ENCODE measurements at regions not wholly inside any gene's neighbourhood (a gene's known extent, or its start where the extent isn't known, plus 50 kb on each side); places are given as distances from the start of the nearest gene placed in this dataset.

GRCh38 chr4:108270466-108271450 is 102.0 kb upstream of the LEF1 start:
- no peaks in the 10 kb centered on the region for H3K36me3 ChIP-seq
- H3K9me3 ChIP-seq: no peaks in the 10 kb centered on the region
- no peaks in the 10 kb centered on the region for H3K27me3 ChIP-seq
- no peak overlapping the region for H3K4me3 ChIP-seq
- no peaks in the 10 kb centered on the region for H3K4me1 ChIP-seq
- TF ChIP-seq CTCF (IDR thresholded peaks at IDR 0.05) (no peak), POLR2A (IDR thresholded peaks at IDR 0.05) (no peak)
- no peak for DNase-seq
- H3K27ac ChIP-seq: no peak overlapping the region

- H3K27me3 ChIP-seq: no peaks in the 10 kb centered on the region
- H3K4me1 ChIP-seq: no peaks in the 10 kb centered on the region
- no peak for DNase-seq
- H3K4me3 ChIP-seq: no peak overlapping the region
- no peak overlapping the region for H3K27ac ChIP-seq
- no peak for TF ChIP-seq POLR2A (IDR thresholded peaks at IDR 0.05)
- no peak for TF ChIP-seq CTCF (IDR thresholded peaks at IDR 0.05)
- H3K9me3 ChIP-seq: no peaks in the 10 kb centered on the region
- H3K36me3 ChIP-seq: no peaks in the 10 kb centered on the region
Observed at GRCh38 chr4:108264693-108265092, 96.0 kb upstream of the LEF1 start.

DNA sequence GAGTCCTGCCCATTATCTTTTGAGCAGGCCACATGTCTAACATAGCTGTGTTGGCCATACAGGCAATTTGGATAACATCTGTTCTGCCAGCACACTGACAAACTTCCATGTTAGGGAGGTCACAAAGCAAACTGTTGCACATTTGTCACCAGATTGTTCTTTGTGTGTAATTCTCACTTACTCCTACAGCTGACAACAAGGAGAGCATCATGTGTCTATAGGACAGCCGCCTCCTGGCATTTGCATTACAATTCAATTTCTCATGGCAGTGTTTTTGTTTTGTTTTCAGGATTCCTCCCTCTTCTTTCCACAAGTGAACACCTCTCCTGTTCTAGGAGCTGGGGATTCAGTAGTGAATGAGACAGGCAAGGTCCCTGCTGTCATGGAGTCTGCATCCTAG is 94.3 kb upstream of the LEF1 start:
- Histone ChIP-seq H3K9me3 (no peaks in the 10 kb centered on the region), H3K4me1 (no peaks in the 10 kb centered on the region), H3K27me3 (no peaks in the 10 kb centered on the region), H3K27ac (no peak overlapping the region), H3K36me3 (no peaks in the 10 kb centered on the region), H3K4me3 (no peak overlapping the region)
- TF ChIP-seq POLR2A (IDR thresholded peaks at IDR 0.05): no peak
- no peak for TF ChIP-seq CTCF (IDR thresholded peaks at IDR 0.05)
- no peak for DNase-seq

GRCh38 chr4:108261026-108261425 is 92.3 kb upstream of the LEF1 start:
- no peak for TF ChIP-seq POLR2A (IDR thresholded peaks at IDR 0.05)
- no peak for TF ChIP-seq CTCF (IDR thresholded peaks at IDR 0.05)
- H3K4me1 ChIP-seq: no peaks in the 10 kb centered on the region
- H3K27ac ChIP-seq: no peak overlapping the region
- H3K27me3 ChIP-seq: no peaks in the 10 kb centered on the region
- H3K36me3 ChIP-seq: no peaks in the 10 kb centered on the region
- H3K9me3 ChIP-seq: no peaks in the 10 kb centered on the region
- no peak overlapping the region for H3K4me3 ChIP-seq
- no peak for DNase-seq

DNA sequence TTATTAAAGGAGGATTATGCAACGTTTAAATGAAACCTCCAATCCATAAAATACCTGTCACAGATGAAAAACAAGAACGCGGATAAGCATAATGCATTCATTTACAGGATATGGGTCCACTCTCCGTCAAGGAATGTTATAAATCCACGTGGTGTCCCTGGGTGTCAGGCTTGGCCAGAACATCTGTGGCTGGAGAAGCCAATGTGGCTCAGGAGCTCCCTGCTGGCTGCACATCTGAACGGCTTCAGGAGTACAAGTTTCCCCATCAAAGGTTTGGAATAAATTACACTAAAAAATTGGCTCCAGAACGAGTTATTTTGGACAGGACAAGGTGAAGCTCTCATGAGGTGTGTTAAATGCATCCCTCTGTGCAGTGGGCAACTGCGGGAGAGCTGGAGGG is 87.8 kb upstream of the LEF1 start:
- H3K4me1 ChIP-seq: no peaks in the 10 kb centered on the region
- TF ChIP-seq CTCF (IDR thresholded peaks at IDR 0.05): no peak
- no peak for TF ChIP-seq POLR2A (IDR thresholded peaks at IDR 0.05)
- no peaks in the 10 kb centered on the region for H3K36me3 ChIP-seq
- no peak for DNase-seq
- no peaks in the 10 kb centered on the region for H3K27me3 ChIP-seq
- no peak overlapping the region for H3K4me3 ChIP-seq
- H3K27ac ChIP-seq: no peak overlapping the region
- no peaks in the 10 kb centered on the region for H3K9me3 ChIP-seq
